ENCODE measurements at regions not wholly inside any gene's neighbourhood (a gene's known extent, or its start where the extent isn't known, plus 50 kb on each side); places are given as distances from the start of the nearest gene placed in this dataset.

GRCh38 chr13:109468123-109468522 is 318.3 kb downstream of the IRS2 start:
- Histone ChIP-seq H3K4me3 (ENCODE audit: insufficient read depth, low read depth, low read length) (no peak overlapping the region), H4K8ac (ENCODE audit: low read depth in 2 of 2, low read length in 2 of 2) (no peak overlapping the region), H3K9me1 (ENCODE audit: insufficient read depth, low read length) (no peaks in the 10 kb centered on the region), H3K56ac (ENCODE audit: extremely low read depth, insufficient read depth, low read length) (no peak overlapping the region), H3K4ac (ENCODE audit: low read depth, low read length) (no peak overlapping the region), H3K18ac (ENCODE audit: low read depth, low read length) (no peak overlapping the region), H2AK9ac (replicated peaks; ENCODE audit: low read depth, low read length, poor library complexity) (no peak overlapping the region), H2BK120ac (ENCODE audit: low read depth, low read length) (no peak overlapping the region), H3K14ac (replicated peaks; ENCODE audit: low read depth, low read length) (no peak overlapping the region), H2AK5ac (ENCODE audit: low read depth, low read length) (no peak overlapping the region), H3K79me1 (ENCODE audit: low read depth in 1 of 2, low read length in 2 of 2) (no peaks in the 10 kb centered on the region), H4K5ac (ENCODE audit: low read depth, low read length) (no peak overlapping the region), H3K36me3 (ENCODE audit: control insufficient read depth, insufficient read depth, low read length) (no peaks in the 10 kb centered on the region), H3K9me3 (ENCODE audit: control insufficient read depth, insufficient read depth, low read length) (no peaks in the 10 kb centered on the region; the same call in 1 of the 2 replicates), H3K4me1 (ENCODE audit: control insufficient read depth, insufficient read depth, low read length) (no peaks in the 10 kb centered on the region), H3K27ac (ENCODE audit: insufficient read depth, low read length) (no peak overlapping the region), H3K4me2 (ENCODE audit: low read depth, low read length) (no peak overlapping the region), H2BK20ac (ENCODE audit: low read depth, low read length) (no peak overlapping the region), H2BK5ac (ENCODE audit: low read depth, low read length, poor library complexity, severe bottlenecking) (no peak overlapping the region), H2BK15ac (ENCODE audit: low read depth, low read length) (no peak overlapping the region), H4K91ac (ENCODE audit: insufficient read depth, low read depth, low read length) (no peak overlapping the region), H2AFZ (replicated peaks; ENCODE audit: low read length, poor library complexity) (no peak overlapping the region), H3K9ac (ENCODE audit: low read depth, low read length) (no peak overlapping the region), H3K23ac (ENCODE audit: low read depth, low read length) (no peak overlapping the region), H4K20me1 (ENCODE audit: insufficient read depth, low read length) (no peaks in the 10 kb centered on the region), H3K27me3 (ENCODE audit: control insufficient read depth, insufficient read depth, low read length) (peaks cover 2% of the 10 kb centered on the region; the same call in 1 of the 2 replicates)
- no peak for ATAC-seq (ENCODE audit: low read depth)
- no TSS peak for BruUV-seq (replicated peaks)
- no peak for DNase-seq
- CTCF ChIA-PET: no interaction called here
- TF ChIP-seq MXI1 (IDR thresholded peaks at IDR 0.05; ENCODE audit: borderline replicate concordance, low read depth, low read length): no peak
- TF ChIP-seq SMC3 (IDR thresholded peaks at IDR 0.05; ENCODE audit: low read depth, low read length): no peak
- TF ChIP-seq RCOR1 (IDR thresholded peaks at IDR 0.05; ENCODE audit: insufficient replicate concordance, low read length): no peak
- TF ChIP-seq, protein P1, sequence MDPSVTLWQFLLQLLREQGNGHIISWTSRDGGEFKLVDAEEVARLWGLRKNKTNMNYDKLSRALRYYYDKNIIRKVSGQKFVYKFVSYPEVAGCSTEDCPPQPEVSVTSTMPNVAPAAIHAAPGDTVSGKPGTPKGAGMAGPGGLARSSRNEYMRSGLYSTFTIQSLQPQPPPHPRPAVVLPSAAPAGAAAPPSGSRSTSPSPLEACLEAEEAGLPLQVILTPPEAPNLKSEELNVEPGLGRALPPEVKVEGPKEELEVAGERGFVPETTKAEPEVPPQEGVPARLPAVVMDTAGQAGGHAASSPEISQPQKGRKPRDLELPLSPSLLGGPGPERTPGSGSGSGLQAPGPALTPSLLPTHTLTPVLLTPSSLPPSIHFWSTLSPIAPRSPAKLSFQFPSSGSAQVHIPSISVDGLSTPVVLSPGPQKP (IDR thresholded peaks at IDR 0.05; ENCODE audit: borderline replicate concordance, low read depth, low read length): no peak
- no peak for TF ChIP-seq USF2 (IDR thresholded peaks at IDR 0.05; ENCODE audit: low read depth, low read length)
- no peak for TF ChIP-seq FOS (IDR thresholded peaks at IDR 0.05; ENCODE audit: low read depth, low read length)
- TF ChIP-seq MAZ (IDR thresholded peaks at IDR 0.05; ENCODE audit: borderline replicate concordance, low read depth, low read length): no peak
- TF ChIP-seq, protein P2, sequence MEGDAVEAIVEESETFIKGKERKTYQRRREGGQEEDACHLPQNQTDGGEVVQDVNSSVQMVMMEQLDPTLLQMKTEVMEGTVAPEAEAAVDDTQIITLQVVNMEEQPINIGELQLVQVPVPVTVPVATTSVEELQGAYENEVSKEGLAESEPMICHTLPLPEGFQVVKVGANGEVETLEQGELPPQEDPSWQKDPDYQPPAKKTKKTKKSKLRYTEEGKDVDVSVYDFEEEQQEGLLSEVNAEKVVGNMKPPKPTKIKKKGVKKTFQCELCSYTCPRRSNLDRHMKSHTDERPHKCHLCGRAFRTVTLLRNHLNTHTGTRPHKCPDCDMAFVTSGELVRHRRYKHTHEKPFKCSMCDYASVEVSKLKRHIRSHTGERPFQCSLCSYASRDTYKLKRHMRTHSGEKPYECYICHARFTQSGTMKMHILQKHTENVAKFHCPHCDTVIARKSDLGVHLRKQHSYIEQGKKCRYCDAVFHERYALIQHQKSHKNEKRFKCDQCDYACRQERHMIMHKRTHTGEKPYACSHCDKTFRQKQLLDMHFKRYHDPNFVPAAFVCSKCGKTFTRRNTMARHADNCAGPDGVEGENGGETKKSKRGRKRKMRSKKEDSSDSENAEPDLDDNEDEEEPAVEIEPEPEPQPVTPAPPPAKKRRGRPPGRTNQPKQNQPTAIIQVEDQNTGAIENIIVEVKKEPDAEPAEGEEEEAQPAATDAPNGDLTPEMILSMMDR (conservative IDR thresholded peaks at IDR 0.05; ENCODE audit: low read depth, low read length): no peak
- WGBS, 2 experiments (ENCODE audit: extremely low coverage in 2 of 2, insufficient read length in 1 of 2): 71% methylated on average over 2 of the region's 5 CpGs; no CpG with 5 or more reads in 1 of the 2 experiments
- dilution Hi-C loops (cut with HindIII; ENCODE audit: low sequenced_read_pairs, unreplicated experiment) (no loop called here), intact Hi-C loops (cut with micrococcal nuclease) (no loop called here), in situ Hi-C loops (cut with MboI; ENCODE audit: low sequenced_read_pairs) (no loop called here)
- POLR2A ChIA-PET (ENCODE audit: unreplicated experiment): no interaction called here

All from IMR-90 (cell line).